Fibroblast of lung (primary cell): ENCODE measurements at regions not wholly inside any gene's neighbourhood (a gene's known extent, or its start where the extent isn't known, plus 50 kb on each side); places are given as distances from the start of the nearest gene placed in this dataset.

Experiments used
- EZH2 ChIP-seq: IDR thresholded peaks from 2 replicates; pipeline ENCODE4 v1.5.1; 2012; ENCODE audit warnings: low read length, control low read depth, mild to moderate bottlenecking; ENCODE audit errors: missing control alignments
- TF ChIP-seq, protein P1 (sequence below), 2 donors: IDR thresholded peaks in 1 of 2; conservative IDR thresholded peaks in 1 of 2; 1 replicate in 1 of 2; 2 replicates in 1 of 2; pipeline ENCODE4 v1.5.1; 2011 to 2012; ENCODE audit warnings: low read length in 2 of 2, control low read depth in 1 of 2, inconsistent platforms in 1 of 2, low read depth in 1 of 2, mild to moderate bottlenecking in 1 of 2

DNA sequence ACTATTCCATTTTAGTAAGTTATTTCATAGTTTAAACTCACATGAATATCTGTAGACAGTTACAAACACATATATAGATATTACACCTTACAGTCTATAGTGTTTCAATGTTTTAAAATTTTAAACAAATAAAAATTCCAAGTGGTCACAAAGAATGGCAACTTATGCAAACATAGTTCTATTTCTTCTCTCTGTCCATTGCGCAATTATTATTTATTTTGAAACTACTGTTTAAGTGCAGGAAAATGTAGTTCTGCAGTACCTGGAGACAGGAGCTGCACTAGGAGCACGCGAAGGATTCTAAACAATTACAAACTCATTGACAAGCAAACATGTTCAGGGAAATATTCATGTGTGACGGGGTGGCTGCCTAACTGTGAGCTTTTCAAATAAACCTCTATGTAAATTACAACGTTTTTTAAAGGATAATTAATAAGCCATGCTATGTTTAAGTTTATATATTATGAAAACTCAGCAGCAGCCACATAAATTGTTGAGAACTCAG lies 312.0 kb upstream of the DUSP10 start:
- TF ChIP-seq EZH2: no peak
- TF ChIP-seq, protein P1, sequence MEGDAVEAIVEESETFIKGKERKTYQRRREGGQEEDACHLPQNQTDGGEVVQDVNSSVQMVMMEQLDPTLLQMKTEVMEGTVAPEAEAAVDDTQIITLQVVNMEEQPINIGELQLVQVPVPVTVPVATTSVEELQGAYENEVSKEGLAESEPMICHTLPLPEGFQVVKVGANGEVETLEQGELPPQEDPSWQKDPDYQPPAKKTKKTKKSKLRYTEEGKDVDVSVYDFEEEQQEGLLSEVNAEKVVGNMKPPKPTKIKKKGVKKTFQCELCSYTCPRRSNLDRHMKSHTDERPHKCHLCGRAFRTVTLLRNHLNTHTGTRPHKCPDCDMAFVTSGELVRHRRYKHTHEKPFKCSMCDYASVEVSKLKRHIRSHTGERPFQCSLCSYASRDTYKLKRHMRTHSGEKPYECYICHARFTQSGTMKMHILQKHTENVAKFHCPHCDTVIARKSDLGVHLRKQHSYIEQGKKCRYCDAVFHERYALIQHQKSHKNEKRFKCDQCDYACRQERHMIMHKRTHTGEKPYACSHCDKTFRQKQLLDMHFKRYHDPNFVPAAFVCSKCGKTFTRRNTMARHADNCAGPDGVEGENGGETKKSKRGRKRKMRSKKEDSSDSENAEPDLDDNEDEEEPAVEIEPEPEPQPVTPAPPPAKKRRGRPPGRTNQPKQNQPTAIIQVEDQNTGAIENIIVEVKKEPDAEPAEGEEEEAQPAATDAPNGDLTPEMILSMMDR (conservative IDR thresholded peaks at IDR 0.05 in 1 of 2, IDR thresholded peaks at IDR 0.05 in 1 of 2; ENCODE audit: low read depth in 1 of 2, low read length in 2 of 2): no peak
